ENCODE measurements at regions not wholly inside any gene's neighbourhood (a gene's known extent, or its start where the extent isn't known, plus 50 kb on each side); places are given as distances from the start of the nearest gene placed in this dataset.

- TF ChIP-seq EZH2phosphoT487 (IDR thresholded peaks at IDR 0.05; ENCODE audit: insufficient read depth, low read depth) (no peak), EZH2 (IDR thresholded peaks at IDR 0.05; ENCODE audit: insufficient read depth, poor library complexity, severe bottlenecking) (no peak)
Measured at GRCh38 chr17:56718515-56718914, 115.2 kb downstream of the C17orf67 start.
